GM18505 (cell line): ENCODE measurements at regions not wholly inside any gene's neighbourhood (a gene's known extent, or its start where the extent isn't known, plus 50 kb on each side); places are given as distances from the start of the nearest gene placed in this dataset.

ENCODE experiments used
- ATAC-seq: cut with Tn5 transposase; IDR thresholded peaks from one replicate; pipeline ENCODE4 v1.9.1; 2021; ENCODE audit not compliant: unreplicated experiment
- POLR2A ChIP-seq: IDR thresholded peaks from 4 replicates; pipeline ENCODE4 v1.6.1; 2011; ENCODE audit warnings: borderline replicate concordance; ENCODE audit not compliant: insufficient read depth, insufficient read length; ENCODE audit errors: extremely low read depth

DNA sequence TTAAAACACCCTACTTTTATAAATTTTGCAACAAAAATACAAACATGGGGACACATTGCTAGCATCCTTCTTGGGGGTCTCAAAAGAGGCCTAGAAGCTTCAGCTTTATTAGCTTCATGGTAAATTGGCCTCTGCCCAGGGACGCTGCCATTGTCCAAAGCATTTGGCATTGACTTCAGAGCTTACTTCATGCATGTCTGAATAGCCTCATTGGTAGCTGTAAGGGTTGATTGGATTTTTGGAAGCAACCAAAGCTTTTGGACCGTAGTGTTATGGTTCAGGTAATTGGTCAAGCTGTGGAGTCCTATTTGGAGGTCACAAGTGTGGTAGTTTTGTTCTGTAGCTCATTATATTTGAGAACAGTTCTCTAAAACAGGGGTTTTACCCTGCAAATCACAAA lies 411.7 kb upstream of the SLC24A2 start:
- ATAC-seq = no peak
- no peak for TF ChIP-seq POLR2A

DNA sequence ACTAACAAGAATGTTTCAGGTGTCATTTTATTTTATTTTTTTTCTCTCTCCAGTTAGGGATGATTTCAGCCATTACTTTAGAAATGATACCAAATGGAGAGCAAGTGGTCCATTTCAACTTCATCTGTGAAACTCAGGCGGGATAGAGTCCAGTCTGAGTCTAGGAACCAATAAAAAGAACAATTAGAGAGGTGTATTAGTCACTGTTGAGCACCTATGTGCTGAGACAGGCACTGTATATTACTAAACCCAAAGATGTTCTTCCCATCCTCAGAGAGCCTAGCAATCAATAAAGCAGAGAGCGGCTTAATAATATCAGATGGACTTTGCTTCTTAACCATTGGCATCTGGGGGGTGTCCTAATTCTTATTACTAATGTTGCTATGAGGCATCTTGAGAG lies 410.3 kb upstream of the SLC24A2 start:
- no peak for ATAC-seq

DNA sequence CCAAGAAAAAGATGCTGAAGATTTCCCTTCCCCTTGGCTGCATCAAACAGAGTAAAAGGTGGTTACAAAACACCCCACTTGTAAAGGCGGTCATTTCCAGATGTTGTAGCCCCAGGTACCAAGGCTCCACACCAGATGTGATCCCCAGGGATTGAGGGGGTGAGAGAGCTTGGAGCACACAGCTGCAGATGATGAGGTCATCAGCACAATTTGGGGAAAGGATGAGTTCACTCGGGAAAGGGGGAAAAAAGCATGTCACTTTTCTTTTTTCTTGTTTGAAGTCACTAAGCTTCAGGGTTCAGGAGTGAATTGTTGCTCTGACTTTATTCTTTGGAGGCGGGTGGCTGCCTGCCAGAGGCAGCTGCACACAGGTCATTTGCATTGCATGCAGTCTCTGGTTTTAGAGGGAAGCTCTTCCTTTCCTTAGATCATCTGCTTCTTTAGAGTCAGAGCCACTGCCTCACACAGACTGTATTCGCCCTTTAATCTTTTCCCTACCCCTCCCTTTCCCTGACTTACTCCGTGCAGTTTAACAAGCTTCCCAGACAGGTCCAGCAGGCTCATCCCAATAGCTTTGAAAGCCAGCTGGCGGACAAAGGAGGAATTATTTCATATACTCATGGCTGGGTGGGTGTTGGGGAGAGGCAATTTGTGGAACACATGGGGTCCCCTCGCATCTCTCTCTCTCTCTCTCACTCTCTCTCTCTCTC lies 409.3 kb upstream of the SLC24A2 start:
- no peak for ATAC-seq
- TF ChIP-seq POLR2A = no peak

More for the DNA sequence above, 410.3 kb upstream of the SLC24A2 start:
- TF ChIP-seq POLR2A = no peak

DNA sequence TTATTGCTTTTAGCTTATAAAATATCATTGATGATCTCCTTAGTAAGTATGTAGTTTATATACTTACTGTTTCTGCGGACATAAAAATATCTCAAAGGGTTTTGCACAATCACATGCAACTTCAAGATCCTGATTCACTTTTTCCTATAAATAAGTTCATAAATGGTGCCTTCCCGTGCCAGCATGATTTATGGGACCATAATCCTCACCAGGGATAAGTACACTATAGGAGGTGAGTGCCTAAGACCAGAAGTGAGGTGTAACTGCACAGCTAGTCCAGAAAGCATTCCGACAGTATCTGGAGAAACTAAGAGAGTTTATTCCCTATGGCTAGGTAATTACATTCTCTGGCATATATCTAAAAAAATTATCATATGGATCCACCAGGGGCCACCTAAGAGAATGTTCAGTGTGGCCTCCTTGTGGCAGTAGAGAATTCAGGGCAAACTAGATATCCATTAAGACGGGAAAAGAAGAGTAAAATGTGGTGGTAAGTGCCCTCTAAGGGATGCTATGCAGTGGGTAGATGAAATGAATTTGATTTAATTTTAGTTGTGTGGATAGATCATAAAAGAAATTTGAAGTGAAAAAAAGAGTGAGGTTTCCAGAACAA lies 402.5 kb upstream of the SLC24A2 start:
- TF ChIP-seq POLR2A = no peak
- no peak for ATAC-seq

DNA sequence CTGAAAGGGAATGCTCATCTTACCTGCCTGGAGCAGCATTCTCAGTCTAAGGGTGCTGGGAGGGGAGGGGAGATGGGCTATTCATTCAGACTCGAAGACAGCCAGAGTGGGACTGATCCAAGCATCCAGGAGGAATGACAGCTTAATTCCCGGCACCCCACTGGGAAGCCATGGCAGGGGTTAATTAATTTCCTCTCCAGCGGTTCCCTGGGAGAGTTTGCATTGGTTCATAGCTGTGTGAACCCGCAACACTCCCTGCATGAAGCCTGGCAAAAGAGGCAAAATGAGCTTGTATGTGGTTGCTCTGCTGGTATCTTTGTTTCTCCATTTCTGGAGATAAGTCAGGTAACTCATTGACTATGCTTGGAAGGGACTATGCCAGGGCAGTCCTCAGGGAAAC lies 401.0 kb upstream of the SLC24A2 start:
- TF ChIP-seq POLR2A = no peak
- no peak for ATAC-seq

DNA sequence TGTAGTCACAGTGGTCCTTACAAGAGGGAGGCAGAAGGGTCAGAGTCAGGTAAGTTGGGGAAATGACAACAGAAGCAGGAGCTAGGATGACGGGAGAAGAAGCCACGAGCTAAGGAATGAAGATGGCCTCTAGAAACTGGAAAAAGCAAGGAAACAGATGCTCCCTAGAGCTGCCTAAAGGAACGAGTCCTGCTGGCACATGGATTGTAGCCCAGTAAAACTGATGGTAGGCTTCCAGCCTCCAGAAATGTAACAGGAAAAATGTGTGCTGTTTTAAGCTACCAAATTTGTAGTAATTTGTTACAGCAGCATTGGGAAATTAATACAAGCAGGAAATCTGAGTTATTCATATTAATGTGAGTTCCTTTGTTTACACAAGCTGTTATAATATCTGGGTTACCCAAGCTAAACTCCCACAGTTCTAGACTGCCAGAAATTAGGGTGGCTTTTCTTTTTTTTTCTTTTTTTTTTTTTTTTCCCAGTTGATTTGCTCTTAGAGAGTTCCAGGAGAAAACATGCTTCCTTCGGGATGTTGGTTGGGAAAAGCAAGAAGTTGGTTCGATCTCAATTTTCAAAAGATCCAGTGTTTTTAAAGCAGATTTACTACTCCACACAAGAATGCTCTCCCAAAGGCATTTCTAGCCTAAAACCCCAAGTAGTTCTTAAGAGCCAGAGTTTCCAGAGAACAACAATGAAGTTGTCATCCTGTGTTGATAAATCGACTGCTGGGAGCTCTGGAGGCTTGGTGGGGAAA lies 400.0 kb upstream of the SLC24A2 start:
- TF ChIP-seq POLR2A = no peak

DNA sequence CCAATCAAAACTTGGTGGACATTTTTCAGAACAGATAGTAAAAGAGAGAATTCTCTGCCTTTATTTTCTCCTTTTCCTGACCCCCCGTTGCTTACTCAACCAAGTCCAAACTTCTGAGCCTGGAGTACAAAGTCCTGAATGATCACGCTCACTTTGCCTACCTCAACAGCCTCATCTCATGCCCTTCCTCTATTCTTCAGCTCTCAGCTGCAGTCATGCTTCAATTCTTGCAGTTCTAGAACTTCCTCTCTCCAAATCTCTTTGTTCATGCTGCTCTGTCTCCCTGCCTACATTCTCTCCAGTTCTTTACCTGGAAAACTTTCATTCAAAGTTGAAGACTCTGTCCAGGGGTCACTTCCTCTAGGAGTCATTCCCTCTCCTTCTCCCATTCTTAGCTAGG lies 398.5 kb upstream of the SLC24A2 start:
- TF ChIP-seq POLR2A = no peak
- ATAC-seq = no peak

More for the DNA sequence above, 400.0 kb upstream of the SLC24A2 start:
- ATAC-seq = no peak

DNA sequence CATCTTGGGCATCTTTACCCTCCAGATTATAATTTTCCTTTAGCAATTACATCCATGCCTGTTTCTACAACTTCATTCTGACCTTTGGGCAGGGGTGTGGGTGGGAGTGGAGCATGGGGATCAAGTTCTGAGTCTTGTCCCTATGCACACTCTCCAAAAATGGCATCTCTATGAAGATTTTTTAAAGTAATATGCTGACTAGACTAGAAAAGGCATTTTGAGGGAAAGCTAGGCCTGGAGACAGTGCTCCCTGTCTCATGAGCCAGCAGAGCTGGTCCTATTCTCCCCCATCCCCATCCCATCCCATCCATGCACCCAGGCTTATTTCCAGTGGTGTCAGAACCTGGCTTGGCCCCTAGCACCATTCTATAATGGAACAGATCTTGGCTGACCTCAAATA lies 398.0 kb upstream of the SLC24A2 start:
- TF ChIP-seq POLR2A = no peak
- no peak for ATAC-seq

DNA sequence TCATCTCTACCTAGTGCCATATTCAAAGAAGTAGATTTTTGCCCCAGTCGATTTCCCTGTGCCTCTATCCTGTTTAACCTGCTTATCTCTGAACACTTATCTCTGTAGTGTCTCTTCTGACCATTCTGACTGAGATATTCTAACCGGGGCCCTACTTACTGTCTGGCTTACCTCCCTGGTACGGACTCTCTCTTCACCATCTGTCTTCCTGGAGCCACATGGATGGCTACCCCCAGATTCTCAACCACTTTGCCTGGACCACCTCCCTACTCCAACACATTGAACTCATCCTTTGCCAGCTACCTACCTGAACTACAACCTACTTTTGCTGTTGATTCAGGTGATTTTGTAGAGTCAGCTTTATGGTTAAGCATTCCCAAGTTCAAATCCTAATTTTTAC lies 397.4 kb upstream of the SLC24A2 start:
- TF ChIP-seq POLR2A = no peak
- ATAC-seq = no peak

DNA sequence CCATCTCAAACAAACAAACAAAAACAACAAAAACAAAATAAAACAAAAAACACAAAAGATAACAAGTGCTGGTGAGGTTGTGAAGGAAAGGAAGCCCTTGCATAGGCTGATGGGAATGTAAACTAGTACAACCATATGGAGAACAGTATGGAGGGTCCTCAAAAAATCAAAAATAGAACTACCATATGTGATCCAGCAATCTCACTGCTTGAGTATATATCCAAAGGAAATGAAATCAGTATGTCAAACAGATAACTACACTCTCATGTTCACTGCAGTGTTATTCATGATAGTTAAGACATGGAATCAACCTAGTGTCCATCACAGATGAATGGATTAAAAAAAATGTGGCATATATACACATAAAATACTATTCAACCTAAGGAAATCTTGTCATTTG lies 395.7 kb upstream of the SLC24A2 start:
- no peak for TF ChIP-seq POLR2A
- ATAC-seq = no peak

DNA sequence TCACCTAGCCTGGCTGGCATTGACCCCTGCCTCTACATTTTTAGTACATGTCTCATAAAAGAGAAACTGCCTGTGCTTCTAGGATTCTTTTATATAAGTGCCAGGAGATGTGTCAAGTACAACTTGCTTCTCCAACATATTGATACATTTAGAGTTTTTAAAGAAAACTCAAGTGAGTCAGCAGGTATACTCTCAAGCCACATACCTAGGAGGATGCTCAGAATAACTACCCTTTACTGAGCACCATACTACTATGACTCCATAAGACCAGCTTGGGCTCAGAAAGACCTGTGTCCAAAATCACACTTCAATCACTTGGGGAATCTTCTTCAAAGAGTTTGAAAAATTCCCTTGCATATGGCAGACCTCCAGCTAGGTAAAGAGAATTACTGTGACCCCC lies 389.8 kb upstream of the SLC24A2 start:
- no peak for TF ChIP-seq POLR2A
- no peak for ATAC-seq

DNA sequence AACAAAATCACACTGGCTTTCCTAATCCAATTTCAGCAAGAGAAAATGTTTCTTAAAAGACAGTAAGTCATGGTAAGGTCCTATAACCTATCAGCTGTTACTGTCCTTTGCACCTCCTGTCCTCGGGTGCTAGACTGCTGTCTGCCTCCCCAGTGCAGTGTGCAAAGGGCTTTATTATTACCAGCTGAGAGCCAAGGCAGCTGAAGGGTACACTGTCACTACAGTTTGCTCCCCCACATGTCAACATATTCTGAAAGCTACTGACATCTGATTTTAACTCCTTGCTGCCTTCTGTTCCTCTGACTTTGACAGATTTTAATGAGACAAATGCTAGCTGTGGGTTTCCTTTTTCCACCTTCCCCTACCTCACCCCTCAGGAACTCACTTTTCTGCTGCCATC lies 389.4 kb upstream of the SLC24A2 start:
- ATAC-seq = no peak
- TF ChIP-seq POLR2A = no peak

DNA sequence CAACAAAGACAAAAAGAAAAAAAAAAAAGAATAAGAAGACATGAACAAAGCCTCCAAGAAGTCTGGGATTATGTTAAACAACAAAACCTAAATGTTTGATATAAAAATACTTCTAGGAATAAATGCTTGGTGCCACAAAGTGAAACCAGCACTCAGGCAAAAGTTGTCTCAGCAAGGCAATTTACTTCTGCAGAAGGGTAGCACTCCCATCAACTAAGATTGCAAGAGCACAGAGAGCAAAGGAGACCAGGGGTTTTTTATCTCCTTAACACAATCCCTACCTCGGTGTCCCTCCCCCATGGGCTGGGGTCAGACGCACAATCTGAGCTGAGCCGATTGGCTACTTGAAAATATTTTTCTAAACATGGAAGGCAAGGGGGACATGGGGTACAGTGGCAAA lies 381.3 kb upstream of the SLC24A2 start:
- ATAC-seq = no peak
- TF ChIP-seq POLR2A = no peak

DNA sequence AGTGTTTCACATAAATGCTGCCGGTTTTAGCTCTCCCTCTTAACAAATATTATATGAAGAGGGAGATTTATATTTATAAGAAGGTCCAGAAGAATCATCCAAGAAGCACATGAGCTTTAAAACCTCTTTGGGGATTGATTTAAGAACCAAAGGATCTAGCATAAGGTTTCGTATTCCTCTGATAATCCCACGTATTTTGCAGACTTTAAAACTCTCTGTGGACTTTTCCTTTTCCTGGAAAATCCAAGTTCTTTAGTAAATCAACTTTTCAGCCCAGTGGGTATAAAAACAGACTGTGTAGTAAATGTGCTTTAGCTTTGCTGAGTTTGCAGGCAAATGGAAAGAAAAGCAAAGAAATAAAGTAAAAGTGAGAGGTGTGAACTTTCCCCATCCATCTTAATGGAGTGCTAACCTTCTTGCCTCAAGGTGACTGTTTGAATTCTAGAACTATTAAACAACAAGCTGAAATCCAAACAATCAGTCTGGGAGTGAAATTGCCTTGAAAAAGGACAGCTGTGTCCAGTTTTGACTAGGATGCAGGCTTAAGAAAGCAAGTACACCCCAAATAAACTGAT lies 363.4 kb upstream of the SLC24A2 start:
- no peak for ATAC-seq
- TF ChIP-seq POLR2A = no peak

DNA sequence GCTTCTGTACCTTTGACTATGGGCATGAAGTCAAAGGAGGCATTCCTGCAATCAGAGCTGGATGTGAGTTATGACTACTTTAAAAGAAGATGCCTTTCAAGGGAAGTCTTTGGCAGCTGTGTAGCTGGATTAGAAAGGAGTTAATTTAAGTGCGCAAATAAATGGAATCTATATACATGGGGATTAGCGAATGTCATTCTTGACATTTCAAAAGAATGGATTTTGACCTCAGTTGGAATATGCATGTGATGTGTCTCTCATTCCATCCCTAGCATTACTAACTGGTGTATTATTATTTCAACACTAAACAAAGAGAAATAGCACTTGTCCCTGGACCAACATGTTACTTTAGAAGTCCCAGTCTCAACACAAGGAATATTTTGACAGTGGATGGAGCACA lies 359.6 kb upstream of the SLC24A2 start:
- no peak for ATAC-seq
- TF ChIP-seq POLR2A = no peak

DNA sequence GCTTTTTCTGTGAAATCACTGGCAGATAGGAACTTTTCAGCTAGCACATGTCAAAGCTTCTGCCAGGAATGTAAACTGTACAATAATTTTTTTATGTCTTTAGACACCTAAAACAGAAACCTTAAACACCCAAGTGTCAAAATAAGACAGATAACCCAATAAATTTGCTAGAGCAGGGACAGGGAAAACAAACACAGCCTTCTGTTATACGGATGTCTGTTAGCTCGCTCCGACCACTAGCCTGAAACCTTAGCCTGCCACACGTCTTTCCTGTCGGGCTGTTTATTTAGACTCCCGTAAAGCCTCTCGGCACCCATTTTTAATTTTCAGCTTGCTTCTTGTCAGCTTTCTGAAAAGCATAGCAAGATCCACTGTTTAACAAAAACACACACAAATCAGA lies 355.4 kb upstream of the SLC24A2 start:
- TF ChIP-seq POLR2A = no peak
- ATAC-seq = no peak
